IMR-90 (cell line): ENCODE measurements at regions not wholly inside any gene's neighbourhood (a gene's known extent, or its start where the extent isn't known, plus 50 kb on each side); places are given as distances from the start of the nearest gene placed in this dataset.

Experiments used
- ATAC-seq: fragments of 200-7000 bp; cut with Tn5 transposase; 2 replicates; pipeline ENCODE4 v1.9.1; 2020; ENCODE audit warnings: low read depth, mild to moderate bottlenecking, moderate library complexity
- BruUV-seq: library from RNA; stranded (reverse); fragments of 400-500 nt; replicated peaks from 2 replicates; lab custom pipeline; 2021; lab: Mats Ljungman, UMichigan
- CTCF ChIA-PET: fragments of 300-600 bp; formaldehyde crosslinking; extraction: SDS; loops from one replicate; lab custom pipeline; 2021; ENCODE audit warnings: antibody characterized with exemption; lab: Yijun Ruan, JAX
- POLR2A ChIA-PET: fragments of 300-600 bp; sonication (Branson Sonifier 250); formaldehyde crosslinking; loops from one replicate; lab custom pipeline; 2022; ENCODE audit warnings: antibody characterized with exemption; ENCODE audit not compliant: unreplicated experiment; lab: Charles Lee
- DNase-seq: peaks from one replicate; pipeline ENCODE4 v3.0.0; 2013
- H2AFZ ChIP-seq: replicated peaks from 2 replicates; pipeline ENCODE3; 2013; ENCODE audit warnings: low read length, mild to moderate bottlenecking; ENCODE audit not compliant: poor library complexity
- H2AK5ac ChIP-seq: 2 replicates; pipeline ENCODE4 v1.6.1; 2013; ENCODE audit warnings: low read depth, low read length, inconsistent platforms
- H2AK9ac ChIP-seq: replicated peaks from 2 replicates; pipeline ENCODE3; 2013; ENCODE audit warnings: mild to moderate bottlenecking, low read depth, low read length, moderate library complexity; ENCODE audit not compliant: poor library complexity
- H2BK120ac ChIP-seq: 2 replicates; pipeline ENCODE4 v1.6.1; 2013; ENCODE audit warnings: low read depth, low read length, inconsistent platforms
- H2BK15ac ChIP-seq: 3 replicates; pipeline ENCODE4 v1.6.1; 2013; ENCODE audit warnings: low read depth, low read length, inconsistent platforms
- H2BK20ac ChIP-seq: 2 replicates; pipeline ENCODE4 v1.6.1; 2013; ENCODE audit warnings: low read depth, mild to moderate bottlenecking, inconsistent platforms, low read length, moderate library complexity
- H2BK5ac ChIP-seq: 2 replicates; pipeline ENCODE4 v1.6.1; 2013; ENCODE audit warnings: mild to moderate bottlenecking, low read depth, low read length, inconsistent platforms; ENCODE audit not compliant: poor library complexity, severe bottlenecking
- H3K14ac ChIP-seq: replicated peaks from 2 replicates; pipeline ENCODE4 v1.6.1; 2013; ENCODE audit warnings: low read depth, low read length, inconsistent platforms
- H3K18ac ChIP-seq: 2 replicates; pipeline ENCODE4 v1.6.1; 2013; ENCODE audit warnings: low read depth, low read length, control low read depth
- H3K23ac ChIP-seq: 2 replicates; pipeline ENCODE4 v1.6.1; 2013; ENCODE audit warnings: low read depth, low read length, inconsistent platforms
- H3K27ac ChIP-seq: 2 replicates; pipeline ENCODE4 v1.5.1; 2013; ENCODE audit warnings: mild to moderate bottlenecking, control low read depth, low read length; ENCODE audit not compliant: insufficient read depth
- H3K27me3 ChIP-seq: 2 replicates; pipeline ENCODE4 v1.6.1; 2013; ENCODE audit warnings: low read length; ENCODE audit not compliant: control insufficient read depth, insufficient read depth
- H3K36me3 ChIP-seq: 2 replicates; pipeline ENCODE4 v1.6.1; 2013; ENCODE audit warnings: low read length, mixed read lengths; ENCODE audit not compliant: control insufficient read depth, insufficient read depth
- H3K4ac ChIP-seq: 2 replicates; pipeline ENCODE4 v1.6.1; 2013; ENCODE audit warnings: low read depth, low read length, inconsistent platforms
- H3K4me1 ChIP-seq: 2 replicates; pipeline ENCODE4 v1.6.1; 2013; ENCODE audit warnings: low read length, mixed read lengths; ENCODE audit not compliant: control insufficient read depth, insufficient read depth
- H3K4me2 ChIP-seq: 2 replicates; pipeline ENCODE4 v1.6.1; 2013; ENCODE audit warnings: low read depth, mild to moderate bottlenecking, control low read depth, low read length, moderate library complexity
- H3K4me3 ChIP-seq: 2 replicates; pipeline ENCODE4 v1.5.1; 2013; ENCODE audit warnings: low read depth, mild to moderate bottlenecking, control low read depth, low read length, moderate library complexity; ENCODE audit not compliant: insufficient read depth
- H3K56ac ChIP-seq: 2 replicates; pipeline ENCODE4 v1.6.1; 2013; ENCODE audit warnings: low read length, inconsistent platforms; ENCODE audit not compliant: insufficient read depth; ENCODE audit errors: extremely low read depth
- H3K79me1 ChIP-seq, 2 experiments: 2 replicates each; pipeline ENCODE4 v1.6.1; 2013; ENCODE audit warnings: low read length in 2 of 2, inconsistent platforms in 1 of 2, low read depth in 1 of 2
- H3K9ac ChIP-seq: 2 replicates; pipeline ENCODE4 v1.6.1; 2013; ENCODE audit warnings: low read depth, low read length, control low read depth
- H3K9me1 ChIP-seq: 2 replicates; pipeline ENCODE4 v1.6.1; 2013; ENCODE audit warnings: low read length, inconsistent platforms; ENCODE audit not compliant: insufficient read depth
- H3K9me3 ChIP-seq: 2 replicates; pipeline ENCODE4 v1.6.1; 2013; ENCODE audit warnings: low read length; ENCODE audit not compliant: control insufficient read depth, insufficient read depth
- H4K20me1 ChIP-seq: 2 replicates; pipeline ENCODE4 v1.6.1; 2013; ENCODE audit warnings: low read length, inconsistent platforms; ENCODE audit not compliant: insufficient read depth
- H4K5ac ChIP-seq: 2 replicates; pipeline ENCODE4 v1.6.1; 2013; ENCODE audit warnings: mild to moderate bottlenecking, low read depth, low read length, control low read depth
- H4K8ac ChIP-seq, 2 experiments: 2 replicates each; pipeline ENCODE4 v1.6.1; 2013; ENCODE audit warnings: low read depth in 2 of 2, low read length in 2 of 2, control low read depth in 1 of 2, inconsistent platforms in 1 of 2
- H4K91ac ChIP-seq: 2 replicates; pipeline ENCODE4 v1.6.1; 2013; ENCODE audit warnings: low read depth, low read length, inconsistent platforms; ENCODE audit not compliant: insufficient read depth
- CTCF ChIP-seq: conservative IDR thresholded peaks from 2 replicates; pipeline ENCODE4 v1.5.1; 2012; ENCODE audit warnings: mild to moderate bottlenecking, low read depth, low read length, improper control_type of control experiment
- MAZ ChIP-seq: IDR thresholded peaks from 2 replicates; pipeline ENCODE4 v1.6.1; 2012; ENCODE audit warnings: low read depth, mild to moderate bottlenecking, low read length, improper control_type of control experiment, moderate library complexity, borderline replicate concordance
- RAD21 ChIP-seq: IDR thresholded peaks from 2 replicates; pipeline ENCODE4 v1.6.1; 2012; ENCODE audit warnings: low read length, improper control_type of control experiment
- USF2 ChIP-seq: fragments of 150-350 bp; IDR thresholded peaks from 2 replicates; pipeline ENCODE4 v1.6.1; 2017; ENCODE audit warnings: mild to moderate bottlenecking, antibody characterized with exemption, low read length, low read depth
- WGBS, 2 experiments: methylation state at CpG; one replicate each; pipeline versions ENCODE4 v1.1.5 to v1.1.7; 2013; ENCODE audit warnings: missing lambda C conversion rate in 2 of 2; ENCODE audit not compliant: insufficient read length in 1 of 2; ENCODE audit errors: extremely low coverage in 2 of 2; 5-methylcytosine and 5-hydroxymethylcytosine counted together
- dilution Hi-C: fragments of 300-500 bp; cut with HindIII; formaldehyde crosslinking; loops from one replicate; pipeline ENCODE4 v1.14.3; 2018; ENCODE audit warnings: low sequenced_read_pairs; ENCODE audit not compliant: unreplicated experiment
- in situ Hi-C: fragments of 300-500 bp; cut with MboI; formaldehyde crosslinking; loops from 3 replicates; pipeline ENCODE4 v1.14.3; 2019; ENCODE audit warnings: low sequenced_read_pairs, inconsistent platforms, mixed read lengths
- intact Hi-C: fragments of 100-400 bp; cut with micrococcal nuclease; formaldehyde crosslinking; loops from 2 replicates; pipeline ENCODE4 v1.10.0; 2022
- TF ChIP-seq, protein P1 (sequence below): fragments of 150-350 bp; IDR thresholded peaks from 2 replicates; pipeline ENCODE4 v1.6.1; 2016; ENCODE audit warnings: low read depth, mild to moderate bottlenecking, low read length, moderate library complexity, borderline replicate concordance

GRCh38 chr10:129056734-129057689, 410.0 kb upstream of the MGMT start:
- no peak overlapping the region for H2BK15ac ChIP-seq
- no peaks in the 10 kb centered on the region for H3K36me3 ChIP-seq
- no TSS peak for BruUV-seq
- no peaks in the 10 kb centered on the region for H4K20me1 ChIP-seq
- H2BK20ac ChIP-seq = no peak overlapping the region
- H3K23ac ChIP-seq = no peak overlapping the region
- no peak overlapping the region for H4K8ac ChIP-seq
- 81% methylated on average over 16 of the region's 25 CpGs; no CpG with 5 or more reads in 1 of the 2 experiments for WGBS, 2 experiments
- peaks cover 2% of the 10 kb centered on the region for H3K9me3 ChIP-seq
- no peak overlapping the region for H2AFZ ChIP-seq
- H4K91ac ChIP-seq = no peak overlapping the region
- H3K27me3 ChIP-seq = no peaks in the 10 kb centered on the region
- TF ChIP-seq, protein P1, sequence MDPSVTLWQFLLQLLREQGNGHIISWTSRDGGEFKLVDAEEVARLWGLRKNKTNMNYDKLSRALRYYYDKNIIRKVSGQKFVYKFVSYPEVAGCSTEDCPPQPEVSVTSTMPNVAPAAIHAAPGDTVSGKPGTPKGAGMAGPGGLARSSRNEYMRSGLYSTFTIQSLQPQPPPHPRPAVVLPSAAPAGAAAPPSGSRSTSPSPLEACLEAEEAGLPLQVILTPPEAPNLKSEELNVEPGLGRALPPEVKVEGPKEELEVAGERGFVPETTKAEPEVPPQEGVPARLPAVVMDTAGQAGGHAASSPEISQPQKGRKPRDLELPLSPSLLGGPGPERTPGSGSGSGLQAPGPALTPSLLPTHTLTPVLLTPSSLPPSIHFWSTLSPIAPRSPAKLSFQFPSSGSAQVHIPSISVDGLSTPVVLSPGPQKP = no peak
- TF ChIP-seq USF2 (no peak), CTCF (no peak), RAD21 (no peak), MAZ (no peak)
- H3K4ac ChIP-seq = no peak overlapping the region
- dilution Hi-C loops = no loop called here
- ChIA-PET CTCF (no interaction called here), POLR2A (no interaction called here)
- DNase-seq (no peak), ATAC-seq (no peak)
- intact Hi-C loops = no loop called here
- H4K5ac ChIP-seq = no peak overlapping the region
- H3K56ac ChIP-seq = no peak overlapping the region
- H3K4me1 ChIP-seq = no peaks in the 10 kb centered on the region
- no peaks in the 10 kb centered on the region for H3K79me1 ChIP-seq
- no peak overlapping the region for H3K4me2 ChIP-seq
- H2AK9ac ChIP-seq = no peak overlapping the region
- no peak overlapping the region for H2AK5ac ChIP-seq
- in situ Hi-C loops = no loop called here
- H3K9ac ChIP-seq = no peak overlapping the region
- no peak overlapping the region for H3K18ac ChIP-seq
- H3K9me1 ChIP-seq = no peaks in the 10 kb centered on the region
- H3K14ac ChIP-seq = no peak overlapping the region
- H2BK120ac ChIP-seq = no peak overlapping the region
- no peak overlapping the region for H3K4me3 ChIP-seq
- H2BK5ac ChIP-seq = no peak overlapping the region
- no peak overlapping the region for H3K27ac ChIP-seq
